ENCODE measurements at regions not wholly inside any gene's neighbourhood (a gene's known extent, or its start where the extent isn't known, plus 50 kb on each side); places are given as distances from the start of the nearest gene placed in this dataset.
"Not testable (repeated sequence)": the region's sequence is repeated elsewhere in the genome, so short reads cannot be mapped to it uniquely, and the experiment has no call there.

- DNase-seq = no peak
These were observed 54.7 kb upstream of the NRIP1 start for GRCh38 chr21:15119486-15119885.

- DNase-seq = no peak
These were observed 56.4 kb upstream of the NRIP1 start for GRCh38 chr21:15121097-15121654.

- DNase-seq = peak; percentile 56
These were observed 56.9 kb upstream of the NRIP1 start for GRCh38 chr21:15121655-15122120.

- DNase-seq = no peak
These were observed 57.4 kb upstream of the NRIP1 start for GRCh38 chr21:15122241-15122640.

GRCh38 chr21:15124731-15125130 lies 59.9 kb upstream of the NRIP1 start:
- no peak for DNase-seq

GRCh38 chr21:15126948-15127347 lies 62.1 kb upstream of the NRIP1 start:
- DNase-seq = no peak

- no peak for DNase-seq
These were observed 62.6 kb upstream of the NRIP1 start for GRCh38 chr21:15127437-15127836.

- DNase-seq = no peak
These were observed 63.5 kb upstream of the NRIP1 start for GRCh38 chr21:15128267-15128666.

GRCh38 chr21:15128714-15129113 lies 63.9 kb upstream of the NRIP1 start:
- not testable (repeated sequence) for DNase-seq

- DNase-seq = no peak
These were observed 65.5 kb upstream of the NRIP1 start for GRCh38 chr21:15130326-15130725.

- no peak for DNase-seq
These were observed 66.0 kb upstream of the NRIP1 start for GRCh38 chr21:15130751-15131150.

- no peak for DNase-seq
These were observed 68.0 kb upstream of the NRIP1 start for GRCh38 chr21:15132781-15133180.

GRCh38 chr21:15134701-15135470 lies 70.1 kb upstream of the NRIP1 start:
- DNase-seq = no peak

- no peak for DNase-seq
These were observed 71.2 kb upstream of the NRIP1 start for GRCh38 chr21:15135867-15136629.

GRCh38 chr21:15138490-15138889 lies 73.7 kb upstream of the NRIP1 start:
- DNase-seq = peak; percentile 33

GRCh38 chr21:15139898-15140297 lies 75.1 kb upstream of the NRIP1 start:
- no peak for DNase-seq

GRCh38 chr21:15140321-15141019 lies 75.7 kb upstream of the NRIP1 start:
- peak; percentile 19 for DNase-seq

GRCh38 chr21:15141261-15141970 lies 76.6 kb upstream of the NRIP1 start:
- peak; percentile 73 for DNase-seq

GRCh38 chr21:15144026-15144425 lies 79.2 kb upstream of the NRIP1 start:
- DNase-seq = no peak

- no peak for DNase-seq
These were observed 83.6 kb upstream of the NRIP1 start for GRCh38 chr21:15148437-15148836.

- no peak for DNase-seq
These were observed 84.9 kb upstream of the NRIP1 start for GRCh38 chr21:15149600-15150224.
